ENCODE measurements at regions not wholly inside any gene's neighbourhood (a gene's known extent, or its start where the extent isn't known, plus 50 kb on each side); places are given as distances from the start of the nearest gene placed in this dataset.
"Not testable (repeated sequence)": the region's sequence is repeated elsewhere in the genome, so short reads cannot be mapped to it uniquely, and the experiment has no call there.

- TF ChIP-seq CTCF (IDR thresholded peaks at IDR 0.05) = no peak
- intact Hi-C loops (cut with DNase I) = no loop called here
- no peak overlapping the region for H3K4me3 ChIP-seq
Observed at GRCh38 chr3:118525077-118525476, 509.6 kb downstream of the IGSF11 start.

GRCh38 chr3:118526758-118527513 lies 507.7 kb downstream of the IGSF11 start:
- peaks cover 0 to 2% of the 10 kb centered on the region in 2 donors for H3K9me3 ChIP-seq
- DNase-seq = peak in 1 of 4 donors; percentile 10

More at GRCh38 chr3:118525077-118525476, 509.6 kb downstream of the IGSF11 start:
- Histone ChIP-seq H3K27me3 (no peaks in the 10 kb centered on the region), H3K36me3 (no peaks in the 10 kb centered on the region), H3K4me1 (no peaks in the 10 kb centered on the region), H3K9me3 (peaks cover 0 to 2% of the 10 kb centered on the region in 2 donors), H3K27ac (no peak overlapping the region)
- DNase-seq (peak in 1 of 4 donors; percentile 13), ATAC-seq (no peak)

DNA sequence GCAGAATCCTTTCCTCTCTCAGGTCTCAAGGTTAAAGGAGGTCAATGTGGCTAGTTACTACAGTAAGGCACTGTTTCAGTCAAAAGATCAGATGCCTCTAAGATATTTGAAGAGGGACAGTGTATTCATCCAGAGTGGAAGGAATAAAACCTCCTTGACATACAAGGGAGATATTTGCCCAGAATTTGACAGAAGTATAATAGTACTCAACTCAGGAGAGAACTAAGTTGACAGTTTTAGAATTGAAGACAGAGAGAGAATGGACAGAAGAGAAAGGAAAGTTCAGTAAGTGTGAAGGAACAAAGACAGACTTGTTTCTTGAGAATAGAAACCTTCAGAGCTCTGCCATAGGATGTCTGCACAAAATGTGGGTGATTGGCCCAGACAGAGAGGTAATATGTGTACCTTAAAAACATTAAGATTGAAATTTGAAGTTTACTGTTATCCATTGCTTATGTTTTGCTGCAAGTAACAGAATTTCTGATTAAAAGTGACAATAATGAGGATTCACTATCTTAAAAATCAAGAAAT lies 507.1 kb downstream of the IGSF11 start:
- Histone ChIP-seq H3K27ac (no peak overlapping the region), H3K9me3 (peaks cover 0 to 2% of the 10 kb centered on the region in 2 donors), H3K36me3 (no peaks in the 10 kb centered on the region), H3K4me3 (no peak overlapping the region), H3K27me3 (no peaks in the 10 kb centered on the region), H3K4me1 (no peaks in the 10 kb centered on the region)
- intact Hi-C loops (cut with DNase I) = no loop called here
- DNase-seq (no peak), ATAC-seq (no peak)
- TF ChIP-seq CTCF (IDR thresholded peaks at IDR 0.05) = no peak

More at GRCh38 chr3:118526758-118527513, 507.7 kb downstream of the IGSF11 start:
- no peaks in the 10 kb centered on the region for H3K27me3 ChIP-seq
- intact Hi-C loops (cut with DNase I) = no loop called here
- no peak for TF ChIP-seq CTCF (IDR thresholded peaks at IDR 0.05)
- no peak for ATAC-seq
- H3K27ac ChIP-seq = no peak overlapping the region
- H3K4me3 ChIP-seq = no peak overlapping the region
- H3K36me3 ChIP-seq = no peaks in the 10 kb centered on the region
- H3K4me1 ChIP-seq = no peaks in the 10 kb centered on the region

DNA sequence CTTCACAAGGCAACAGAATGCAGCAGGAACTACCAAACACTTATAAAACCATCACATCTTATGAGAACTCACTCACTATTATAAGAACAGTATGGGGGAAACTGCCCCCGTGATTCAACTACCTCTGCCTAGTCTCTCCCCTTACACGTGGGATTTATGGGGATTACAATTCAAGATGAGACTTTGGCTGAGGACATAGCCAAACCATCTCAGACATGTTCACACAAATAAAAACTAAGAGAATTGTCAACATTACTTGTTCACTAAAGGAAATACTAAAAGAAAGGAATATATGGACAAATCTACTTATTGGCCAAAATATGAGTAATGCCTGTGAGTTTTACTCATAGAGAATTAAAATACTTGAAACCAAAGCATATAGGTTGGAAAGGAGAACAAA lies 505.1 kb downstream of the IGSF11 start:
- H3K27ac ChIP-seq = no peak overlapping the region
- no peaks in the 10 kb centered on the region for H3K9me3 ChIP-seq
- H3K27me3 ChIP-seq = no peaks in the 10 kb centered on the region
- TF ChIP-seq CTCF (IDR thresholded peaks at IDR 0.05) = no peak
- H3K36me3 ChIP-seq = no peaks in the 10 kb centered on the region
- no peak overlapping the region for H3K4me3 ChIP-seq
- ATAC-seq (no peak), DNase-seq (no peak)
- no peaks in the 10 kb centered on the region for H3K4me1 ChIP-seq
- intact Hi-C loops (cut with DNase I) = no loop called here

- no peak overlapping the region for H3K4me3 ChIP-seq
- H3K27ac ChIP-seq = no peak overlapping the region
- H3K9me3 ChIP-seq = no peaks in the 10 kb centered on the region
- TF ChIP-seq CTCF (IDR thresholded peaks at IDR 0.05) = no peak
- ATAC-seq (no peak), DNase-seq (no peak)
- intact Hi-C loops (cut with DNase I) = no loop called here
- H3K4me1 ChIP-seq = no peaks in the 10 kb centered on the region
- H3K27me3 ChIP-seq = no peaks in the 10 kb centered on the region
- H3K36me3 ChIP-seq = no peaks in the 10 kb centered on the region
Observed at GRCh38 chr3:118530350-118530922, 504.2 kb downstream of the IGSF11 start.

DNA sequence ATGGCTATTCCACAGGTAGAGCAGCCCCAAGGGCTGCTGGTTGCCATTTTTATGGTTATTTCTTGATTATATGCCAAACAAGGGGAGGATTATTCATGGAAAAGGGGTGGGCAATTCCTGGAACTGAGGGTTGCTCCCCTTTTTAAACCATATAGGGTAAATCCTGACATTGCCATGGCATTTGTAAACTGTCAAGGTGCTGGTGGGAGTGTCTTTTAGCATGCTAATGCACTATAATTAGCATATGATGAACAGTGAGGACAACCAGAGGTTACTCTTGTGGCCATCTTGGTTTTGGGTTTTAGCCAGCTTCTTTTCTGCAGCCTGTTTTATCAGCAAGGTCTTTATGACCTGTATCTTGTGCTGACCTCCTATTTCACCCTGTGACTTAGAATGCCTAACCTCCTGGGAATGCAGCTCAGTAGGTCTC lies 503.7 kb downstream of the IGSF11 start:
- H3K4me3 ChIP-seq; H3K27ac ChIP-seq; ATAC-seq; intact Hi-C loops (cut with DNase I); H3K4me1 ChIP-seq; DNase-seq; H3K36me3 ChIP-seq; H3K27me3 ChIP-seq; H3K9me3 ChIP-seq: not testable (repeated sequence)
